ENCODE measurements at regions not wholly inside any gene's neighbourhood (a gene's known extent, or its start where the extent isn't known, plus 50 kb on each side); places are given as distances from the start of the nearest gene placed in this dataset.

DNA sequence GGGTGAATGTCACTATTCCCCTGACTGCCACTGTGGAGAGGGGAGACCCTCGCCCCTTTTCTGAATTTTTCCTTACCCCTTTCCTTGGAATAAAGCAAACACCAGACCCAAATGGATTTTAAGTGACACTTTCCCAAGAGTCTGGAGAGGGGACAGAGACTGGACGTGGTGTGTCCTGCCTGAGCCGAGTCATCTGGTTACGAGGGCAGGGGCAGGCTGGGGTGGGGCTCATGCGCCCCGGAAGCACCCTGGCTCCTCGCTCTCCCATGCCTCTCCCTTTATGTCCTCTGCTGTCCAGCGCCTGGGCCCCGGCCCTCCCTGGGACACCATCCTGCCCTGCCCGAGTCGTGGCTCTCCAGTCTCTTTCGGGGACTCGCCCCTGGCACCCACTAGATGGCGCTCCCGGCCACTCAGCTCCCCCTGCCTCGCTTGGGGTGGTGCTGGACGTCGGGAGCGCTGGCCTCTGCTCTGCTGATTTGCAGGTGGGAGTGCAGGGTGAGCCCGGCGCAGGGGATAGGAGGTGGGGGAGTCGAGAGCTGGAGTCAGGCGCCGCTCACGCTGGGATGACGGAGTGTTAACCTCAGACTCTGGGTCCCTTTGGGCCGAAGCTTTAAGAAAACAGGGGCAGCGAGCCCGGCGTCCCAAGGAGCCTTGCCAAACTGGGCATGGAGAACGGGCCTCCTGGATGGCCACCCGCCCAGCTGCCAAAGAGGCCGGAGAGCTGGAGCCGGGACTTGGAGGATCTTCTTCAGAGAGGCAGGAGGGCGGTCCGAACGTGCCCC is 89.8 kb downstream of the RPS6KA4 start:
- TF ChIP-seq, protein P1, sequence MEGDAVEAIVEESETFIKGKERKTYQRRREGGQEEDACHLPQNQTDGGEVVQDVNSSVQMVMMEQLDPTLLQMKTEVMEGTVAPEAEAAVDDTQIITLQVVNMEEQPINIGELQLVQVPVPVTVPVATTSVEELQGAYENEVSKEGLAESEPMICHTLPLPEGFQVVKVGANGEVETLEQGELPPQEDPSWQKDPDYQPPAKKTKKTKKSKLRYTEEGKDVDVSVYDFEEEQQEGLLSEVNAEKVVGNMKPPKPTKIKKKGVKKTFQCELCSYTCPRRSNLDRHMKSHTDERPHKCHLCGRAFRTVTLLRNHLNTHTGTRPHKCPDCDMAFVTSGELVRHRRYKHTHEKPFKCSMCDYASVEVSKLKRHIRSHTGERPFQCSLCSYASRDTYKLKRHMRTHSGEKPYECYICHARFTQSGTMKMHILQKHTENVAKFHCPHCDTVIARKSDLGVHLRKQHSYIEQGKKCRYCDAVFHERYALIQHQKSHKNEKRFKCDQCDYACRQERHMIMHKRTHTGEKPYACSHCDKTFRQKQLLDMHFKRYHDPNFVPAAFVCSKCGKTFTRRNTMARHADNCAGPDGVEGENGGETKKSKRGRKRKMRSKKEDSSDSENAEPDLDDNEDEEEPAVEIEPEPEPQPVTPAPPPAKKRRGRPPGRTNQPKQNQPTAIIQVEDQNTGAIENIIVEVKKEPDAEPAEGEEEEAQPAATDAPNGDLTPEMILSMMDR (IDR thresholded peaks at IDR 0.05; ENCODE audit: insufficient read depth, low read length), result peak; percentile 41
- no peak for TF ChIP-seq GABPA (IDR thresholded peaks at IDR 0.05; ENCODE audit: low read depth)
- H3K4me3 ChIP-seq (replicated peaks; ENCODE audit: insufficient read depth, low read length), result peak overlapping the region; percentile 35
- H3K27me3 ChIP-seq (ENCODE audit: insufficient read depth, poor library complexity, severe bottlenecking), result no peaks in the 10 kb centered on the region
- DNase-seq (ENCODE audit: low read depth in 1 of 2, low spot score in 1 of 2), result peak; percentile 75 to 89
- peak overlapping the region; percentile 95 for H3K27ac ChIP-seq (replicated peaks)

GRCh38 chr11:64449381-64450167 is 90.6 kb downstream of the RPS6KA4 start:
- H3K4me3 ChIP-seq (replicated peaks; ENCODE audit: insufficient read depth, low read length), result peak overlapping the region; percentile 35
- no peak for TF ChIP-seq REST (IDR thresholded peaks at IDR 0.05; ENCODE audit: insufficient replicate concordance, low read depth)
- TF ChIP-seq, protein P1 (IDR thresholded peaks at IDR 0.05; ENCODE audit: insufficient read depth, low read length), result peak; percentile 89
- no peak for TF ChIP-seq SPI1 (IDR thresholded peaks at IDR 0.05; ENCODE audit: borderline replicate concordance, low read depth)

DNA sequence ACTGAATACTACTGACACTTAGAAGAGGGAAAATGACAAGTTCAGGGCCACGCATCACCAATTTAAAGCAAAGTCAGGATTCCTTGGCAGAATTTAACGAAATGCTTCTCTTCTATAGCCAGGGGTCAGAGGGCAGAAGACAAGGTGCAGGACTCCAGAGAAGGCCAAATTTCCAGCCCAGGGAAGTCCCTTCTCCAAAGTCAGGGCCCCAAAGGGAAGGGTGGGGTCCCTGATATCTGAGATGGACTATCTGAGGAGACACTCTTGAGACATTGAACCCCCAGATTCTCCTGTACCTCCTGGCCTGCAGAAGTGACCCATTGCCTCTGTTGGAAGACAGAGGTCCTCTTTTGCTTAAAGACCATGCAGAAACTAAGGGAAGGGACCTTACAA is 91.2 kb downstream of the RPS6KA4 start:
- H3K27ac ChIP-seq (replicated peaks), result no peak overlapping the region

More at GRCh38 chr11:64449381-64450167, 90.6 kb downstream of the RPS6KA4 start:
- peak overlapping the region; percentile 95 for H3K27ac ChIP-seq (replicated peaks)
- no peaks in the 10 kb centered on the region for H3K27me3 ChIP-seq (ENCODE audit: insufficient read depth, poor library complexity, severe bottlenecking)
- DNase-seq (ENCODE audit: low read depth in 1 of 2, low spot score in 1 of 2), result peak; percentile 51 to 77

GRCh38 chr11:64451856-64452255 is 92.9 kb downstream of the RPS6KA4 start:
- no peak overlapping the region for H3K27ac ChIP-seq (replicated peaks)
- no peak for DNase-seq (ENCODE audit: low read depth in 1 of 2, low spot score in 1 of 2)
- H3K27me3 ChIP-seq (ENCODE audit: insufficient read depth, poor library complexity, severe bottlenecking), result no peaks in the 10 kb centered on the region
- no peak for TF ChIP-seq POLR2AphosphoS5 (IDR thresholded peaks at IDR 0.05; ENCODE audit: low read depth)
- TF ChIP-seq GABPA (IDR thresholded peaks at IDR 0.05; ENCODE audit: low read depth), result no peak
- TF ChIP-seq, protein P1 (IDR thresholded peaks at IDR 0.05; ENCODE audit: insufficient read depth, low read length), result no peak
- TF ChIP-seq SPI1 (IDR thresholded peaks at IDR 0.05; ENCODE audit: borderline replicate concordance, low read depth), result no peak
- no peak for TF ChIP-seq REST (IDR thresholded peaks at IDR 0.05; ENCODE audit: insufficient replicate concordance, low read depth)
- no peak overlapping the region for H3K4me3 ChIP-seq (replicated peaks; ENCODE audit: insufficient read depth, low read length)

More for the DNA sequence above, 91.2 kb downstream of the RPS6KA4 start:
- TF ChIP-seq, protein P1 (IDR thresholded peaks at IDR 0.05; ENCODE audit: insufficient read depth, low read length), result no peak
- Histone ChIP-seq H3K27me3 (ENCODE audit: insufficient read depth, poor library complexity, severe bottlenecking) (no peaks in the 10 kb centered on the region), H3K4me3 (replicated peaks; ENCODE audit: insufficient read depth, low read length) (no peak overlapping the region)
- no peak for DNase-seq (ENCODE audit: low read depth in 1 of 2, low spot score in 1 of 2)
